GM18951 (cell line): ENCODE measurements at regions not wholly inside any gene's neighbourhood (a gene's known extent, or its start where the extent isn't known, plus 50 kb on each side); places are given as distances from the start of the nearest gene placed in this dataset.

ENCODE experiments used
- POLR2A ChIP-seq: IDR thresholded peaks from 4 replicates; pipeline ENCODE4 v1.6.1; 2011; ENCODE audit warnings: mild to moderate bottlenecking; ENCODE audit not compliant: insufficient read length, insufficient read depth; ENCODE audit errors: extremely low read depth
- in situ Hi-C: fragments of 300-500 bp; cut with MboI; formaldehyde crosslinking; loops from one replicate; pipeline ENCODE4 v1.12.0; 2022; ENCODE audit warnings: low sequenced_read_pairs, mixed read lengths, inconsistent platforms; ENCODE audit not compliant: unreplicated experiment

- in situ Hi-C loops, result no loop called here
Observed at GRCh38 chr2:129765326-129765677, 214.2 kb upstream of the RAB6C start.

DNA sequence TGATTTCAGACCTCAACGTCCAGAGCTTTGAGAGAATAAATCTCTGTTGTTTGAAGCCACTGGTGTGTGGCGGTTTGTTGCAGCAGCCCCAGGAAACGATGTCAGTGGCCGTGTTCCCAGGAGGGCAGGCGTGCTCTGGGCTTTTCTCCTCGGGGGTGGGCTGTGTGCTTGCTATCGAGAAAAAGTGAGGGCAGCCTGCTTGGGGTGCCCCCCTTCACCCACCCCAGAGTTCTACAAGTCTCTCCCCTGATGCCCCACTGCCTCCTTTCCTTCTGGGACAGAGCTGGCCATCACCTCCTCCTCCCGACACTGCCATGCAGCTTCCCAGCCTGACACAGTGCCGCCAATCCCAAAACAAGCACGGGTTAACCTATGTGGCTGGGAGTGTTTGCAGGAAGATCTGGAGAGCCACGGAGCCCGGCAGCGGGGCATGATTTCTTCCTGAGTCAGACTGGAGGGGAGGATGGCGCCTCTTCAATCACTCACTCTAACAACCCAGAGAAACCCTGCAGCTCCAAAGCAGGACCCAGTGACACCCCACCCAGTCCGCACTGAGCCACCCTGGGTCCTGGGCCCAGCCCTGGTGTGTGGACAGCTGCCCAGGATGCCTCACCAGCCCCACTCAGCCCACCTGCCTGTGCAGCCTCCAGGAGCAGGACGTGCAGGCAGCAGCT, 213.7 kb upstream of the RAB6C start:
- in situ Hi-C loops, result no loop called here
- TF ChIP-seq POLR2A, result no peak

More at GRCh38 chr2:129765326-129765677, 214.2 kb upstream of the RAB6C start:
- no peak for TF ChIP-seq POLR2A

GRCh38 chr2:129766374-129766993, 213.0 kb upstream of the RAB6C start:
- no peak for TF ChIP-seq POLR2A
- in situ Hi-C loops, result no loop called here

- in situ Hi-C loops, result no loop called here
- TF ChIP-seq POLR2A, result no peak
Observed at GRCh38 chr2:129767346-129768035, 212.0 kb upstream of the RAB6C start.

- in situ Hi-C loops, result no loop called here
- no peak for TF ChIP-seq POLR2A
Observed at GRCh38 chr2:129768036-129768386, 211.5 kb upstream of the RAB6C start.

DNA sequence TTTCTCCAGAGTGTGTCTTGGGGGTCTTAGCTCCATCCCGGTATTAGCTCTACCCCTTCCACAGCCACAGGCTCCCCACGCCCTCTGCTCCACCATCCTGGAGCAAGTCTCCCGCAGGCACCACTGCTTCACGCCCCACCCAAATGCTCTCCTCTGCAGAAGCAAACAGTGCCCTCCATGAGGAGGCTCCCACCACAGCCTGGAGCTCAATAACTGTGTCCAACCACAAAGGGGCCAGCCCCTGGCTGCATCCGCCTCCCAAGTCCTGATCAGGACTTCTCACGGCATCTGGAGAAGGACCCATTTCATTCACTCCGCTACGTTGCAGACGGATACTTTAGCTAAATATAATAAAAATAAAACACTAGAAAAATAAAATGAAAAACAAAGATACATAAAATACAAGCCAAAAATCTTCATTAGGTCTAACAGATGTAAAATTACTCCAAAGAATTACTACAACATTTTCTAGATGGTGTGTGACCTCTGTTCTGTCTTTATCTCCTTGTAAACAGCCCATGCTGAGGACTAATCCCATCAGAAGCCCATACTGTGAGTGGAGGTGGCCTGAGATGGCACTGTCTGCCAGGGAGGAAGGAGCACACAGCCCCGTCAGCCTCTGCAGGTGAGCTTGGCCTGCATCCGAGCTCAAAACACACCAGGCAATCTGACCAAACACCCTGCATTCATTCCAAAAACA, 210.8 kb upstream of the RAB6C start:
- in situ Hi-C loops, result no loop called here
- TF ChIP-seq POLR2A, result no peak

DNA sequence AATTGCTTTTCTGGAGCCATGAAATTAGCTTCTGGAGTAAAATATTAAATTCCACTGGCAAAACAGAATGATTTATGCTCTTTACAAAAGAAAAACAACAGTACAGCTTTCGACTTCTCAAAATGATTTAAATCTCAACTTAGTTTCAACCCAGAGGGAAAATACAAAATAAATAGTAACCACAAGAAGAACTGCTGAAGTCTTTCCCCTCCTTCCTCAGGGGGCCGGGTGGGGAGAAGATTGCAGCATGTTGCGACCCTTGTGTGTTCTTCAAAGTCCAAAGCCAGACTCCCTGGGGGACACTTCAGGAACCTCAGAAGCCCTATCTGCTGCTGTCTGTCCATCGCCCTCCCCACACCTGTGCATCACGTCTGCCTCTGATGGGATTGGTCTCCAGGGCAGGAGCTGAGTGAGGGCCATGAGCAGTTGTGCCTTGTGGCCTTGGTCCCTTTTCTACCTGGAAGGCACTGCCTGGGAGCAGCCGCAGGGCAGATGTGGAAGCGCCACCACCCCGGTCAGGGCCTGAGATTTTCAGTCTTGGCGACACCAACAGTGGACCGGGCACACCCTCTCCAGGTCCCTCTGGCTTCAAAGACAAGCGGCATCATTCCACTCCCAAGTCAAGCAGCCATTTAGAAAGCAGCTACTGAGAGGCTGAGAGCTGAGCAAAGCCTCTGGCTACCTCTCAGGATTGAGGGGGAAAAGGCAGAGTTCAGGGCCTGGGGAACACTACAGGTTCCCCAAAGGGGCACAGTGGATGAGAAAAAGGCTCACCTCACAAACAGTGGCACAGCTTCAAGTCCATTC, 210.1 kb upstream of the RAB6C start:
- TF ChIP-seq POLR2A, result no peak
- in situ Hi-C loops, result no loop called here

- in situ Hi-C loops, result no loop called here
- no peak for TF ChIP-seq POLR2A
Observed at GRCh38 chr2:129771418-129772189, 207.9 kb upstream of the RAB6C start.

DNA sequence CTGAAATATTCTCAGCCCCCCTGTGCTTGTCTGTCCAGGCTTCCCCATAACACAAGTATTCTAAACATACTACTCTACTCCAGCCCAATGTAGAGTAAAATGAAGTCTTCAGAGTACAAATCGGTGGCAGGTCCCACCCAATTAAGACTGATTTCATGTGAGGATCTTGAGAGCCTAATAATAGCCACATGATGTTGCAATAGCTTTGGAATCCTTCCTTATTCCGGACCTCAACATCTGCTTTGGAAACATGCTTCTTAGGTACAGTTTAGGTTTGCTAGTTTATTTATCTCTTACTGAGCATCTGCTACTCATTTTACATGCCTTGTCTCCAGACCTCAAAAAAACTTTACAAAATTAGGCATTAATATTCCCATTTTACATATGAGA, 207.3 kb upstream of the RAB6C start:
- in situ Hi-C loops, result no loop called here
- no peak for TF ChIP-seq POLR2A

DNA sequence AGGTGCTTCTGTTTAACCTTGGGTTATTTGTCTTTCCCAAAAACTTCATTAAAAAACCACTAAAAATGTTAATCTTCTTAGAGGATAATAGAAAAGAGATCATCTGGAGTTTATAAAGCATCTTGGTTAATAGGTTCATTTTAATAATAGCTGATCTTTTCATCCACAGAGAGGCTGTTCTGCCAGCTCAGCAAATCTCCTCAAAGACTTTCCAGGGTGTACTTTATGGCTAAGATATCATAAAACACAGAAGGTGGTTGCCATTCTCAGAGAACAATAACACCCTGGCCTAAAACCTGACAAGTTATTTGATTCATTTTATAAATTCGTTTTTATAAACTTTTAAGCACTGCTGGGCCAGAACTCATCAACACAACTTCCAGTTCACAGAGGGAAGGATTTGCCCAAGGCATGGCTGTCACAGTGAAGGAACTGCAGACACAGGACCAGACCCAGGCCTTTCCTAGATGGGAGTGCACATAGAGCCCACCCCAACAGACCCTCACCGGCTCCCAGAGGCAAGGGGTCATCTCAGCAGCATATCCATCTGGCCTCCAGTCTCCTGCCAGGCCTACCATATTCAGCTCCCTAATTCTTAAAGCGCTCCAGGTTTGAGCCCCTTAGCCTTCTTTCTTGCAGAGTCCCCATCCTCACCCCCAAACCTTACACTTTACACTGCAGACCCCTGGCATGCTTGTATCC, 203.4 kb upstream of the RAB6C start:
- no peak for TF ChIP-seq POLR2A
- in situ Hi-C loops, result no loop called here

DNA sequence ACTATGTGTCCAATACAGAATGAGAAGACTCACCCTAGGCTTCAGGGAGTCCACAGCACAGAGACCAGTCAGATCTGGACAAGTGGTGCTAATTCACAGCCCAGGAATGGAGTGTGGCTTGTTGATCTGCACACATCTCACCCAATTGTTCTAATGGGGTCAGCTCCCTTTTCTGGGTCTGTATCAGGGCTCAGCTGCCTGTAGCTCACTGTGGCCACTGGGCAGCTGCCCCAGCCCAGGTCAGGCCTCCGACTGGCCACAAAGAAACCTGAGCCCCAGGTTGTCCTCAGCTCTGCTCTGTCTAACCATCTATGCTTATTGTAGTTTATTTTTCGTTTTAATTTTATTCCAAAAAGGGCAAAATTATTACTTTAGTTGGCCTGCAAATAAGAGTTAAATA, 202.3 kb upstream of the RAB6C start:
- TF ChIP-seq POLR2A, result no peak
- in situ Hi-C loops, result no loop called here

- TF ChIP-seq POLR2A, result no peak
- in situ Hi-C loops, result no loop called here
Observed at GRCh38 chr2:129777762-129778583, 201.5 kb upstream of the RAB6C start.
